K562 (cell line): ENCODE measurements at regions not wholly inside any gene's neighbourhood (a gene's known extent, or its start where the extent isn't known, plus 50 kb on each side); places are given as distances from the start of the nearest gene placed in this dataset.
"Not testable (repeated sequence)": the region's sequence is repeated elsewhere in the genome, so short reads cannot be mapped to it uniquely, and the experiment has no call there.

Experiments
- CTCF ChIP-seq, 3 experiments: IDR thresholded peaks in 2 of 3; conservative IDR thresholded peaks in 1 of 3; 2 replicates each; pipeline ENCODE4 v1.5.1; 2011 to 2012; ENCODE audit warnings: low read length in 3 of 3, mild to moderate bottlenecking in 3 of 3, control low read depth in 2 of 3, improper control_type of control experiment in 1 of 3, inconsistent platforms in 1 of 3, low read depth in 1 of 3, mixed read lengths in 1 of 3, moderate library complexity in 1 of 3; ENCODE audit not compliant: insufficient read depth in 2 of 3
- SAP30 ChIP-seq: fragments of 200-600 bp; sonication (generic); IDR thresholded peaks from 2 replicates; pipeline ENCODE4 v1.6.1; 2012; ENCODE audit warnings: borderline replicate concordance, low read depth, mild to moderate bottlenecking, moderate library complexity, low read length, control low read depth, inconsistent platforms; ENCODE audit not compliant: insufficient read depth, poor library complexity, severe bottlenecking
- USF1 ChIP-seq: sonication (generic); formaldehyde crosslinking; IDR thresholded peaks from 2 replicates; pipeline ENCODE4 v1.9.0; 2022; ENCODE audit warnings: mild to moderate bottlenecking, missing genetic modification reagents

- TF ChIP-seq USF1 (CRISPR knock-in tag); CTCF (IDR thresholded peaks at IDR 0.05 in 2 of 3, conservative IDR thresholded peaks at IDR 0.05 in 1 of 3; ENCODE audit: insufficient read depth in 2 of 3, low read depth in 1 of 3, low read length in 3 of 3); SAP30: not testable (repeated sequence)
These were observed 119.1 kb upstream of the PRSS3 start for GRCh38 chr9:33676194-33676745.
